Fibroblast of skin of left quadriceps (primary cell): ENCODE measurements at regions not wholly inside any gene's neighbourhood (a gene's known extent, or its start where the extent isn't known, plus 50 kb on each side); places are given as distances from the start of the nearest gene placed in this dataset.

Experiments used
- DNase-seq, 2 experiments: peaks; one replicate each; pipeline ENCODE4 v3.0.0-alpha.2; 2013; ENCODE audit warnings: low read depth in 2 of 2

- no peak for DNase-seq
These were observed 311.3 kb downstream of the TNS1 start for GRCh38 chr2:217691516-217691915.

GRCh38 chr2:217689053-217689452, 313.7 kb downstream of the TNS1 start:
- no peak for DNase-seq

- no peak for DNase-seq
These were observed 314.3 kb downstream of the TNS1 start for GRCh38 chr2:217688494-217688893.

- no peak for DNase-seq
These were observed 315.0 kb downstream of the TNS1 start for GRCh38 chr2:217687771-217688170.

- DNase-seq: peak; percentile 85
These were observed 317.6 kb downstream of the TNS1 start for GRCh38 chr2:217685255-217685605.

GRCh38 chr2:217684431-217685254, 318.2 kb downstream of the TNS1 start:
- no peak for DNase-seq

- DNase-seq: no peak
These were observed 319.5 kb downstream of the TNS1 start for GRCh38 chr2:217683106-217683870.

- DNase-seq: no peak
These were observed 321.0 kb downstream of the TNS1 start for GRCh38 chr2:217681791-217682190.

- no peak for DNase-seq
These were observed 322.4 kb downstream of the TNS1 start for GRCh38 chr2:217680381-217680780.

- no peak for DNase-seq
These were observed 329.2 kb downstream of the TNS1 start for GRCh38 chr2:217673627-217674026.

- DNase-seq: no peak
These were observed 330.3 kb downstream of the TNS1 start for GRCh38 chr2:217672472-217672871.

GRCh38 chr2:217671871-217672270, 330.9 kb downstream of the TNS1 start:
- no peak for DNase-seq

- DNase-seq: no peak
These were observed 331.7 kb downstream of the TNS1 start for GRCh38 chr2:217671075-217671474.

- no peak for DNase-seq
These were observed 333.0 kb downstream of the TNS1 start for GRCh38 chr2:217669831-217670230.

- DNase-seq: peak in 1 of 2 experiments; percentile 44
These were observed 335.3 kb downstream of the TNS1 start for GRCh38 chr2:217667512-217667911.

- DNase-seq: no peak
These were observed 335.8 kb downstream of the TNS1 start for GRCh38 chr2:217667035-217667434.

GRCh38 chr2:217666338-217666737, 336.5 kb downstream of the TNS1 start:
- DNase-seq: peak in 1 of 2 experiments; percentile 41

GRCh38 chr2:217664761-217665160, 338.0 kb downstream of the TNS1 start:
- DNase-seq: no peak

GRCh38 chr2:217662984-217663602, 339.7 kb downstream of the TNS1 start:
- DNase-seq: peak in 1 of 2 experiments; percentile 32

GRCh38 chr2:217661378-217661777, 341.4 kb downstream of the TNS1 start:
- no peak for DNase-seq

GRCh38 chr2:217660423-217660822, 342.4 kb downstream of the TNS1 start:
- DNase-seq: no peak

- DNase-seq: no peak
These were observed 344.0 kb downstream of the TNS1 start for GRCh38 chr2:217658806-217659205.

GRCh38 chr2:217657252-217657651, 345.5 kb downstream of the TNS1 start:
- DNase-seq: no peak
